ENCODE measurements at regions not wholly inside any gene's neighbourhood (a gene's known extent, or its start where the extent isn't known, plus 50 kb on each side); places are given as distances from the start of the nearest gene placed in this dataset.
"Not testable (repeated sequence)": the region's sequence is repeated elsewhere in the genome, so short reads cannot be mapped to it uniquely, and the experiment has no call there.

- DNase-seq (ENCODE audit: low read depth in 2 of 3, low spot score in 2 of 3), result no peak
Observed at GRCh38 chr22:25281675-25282345, 62.4 kb downstream of the CRYBB2 start.

GRCh38 chr22:25282346-25282670, 62.9 kb downstream of the CRYBB2 start:
- DNase-seq (ENCODE audit: low read depth in 2 of 3, low spot score in 2 of 3), result no peak

GRCh38 chr22:25282671-25283561, 63.5 kb downstream of the CRYBB2 start:
- no peak for DNase-seq (ENCODE audit: low read depth in 2 of 3, low spot score in 2 of 3)

GRCh38 chr22:25288481-25288880, 69.0 kb downstream of the CRYBB2 start:
- DNase-seq (ENCODE audit: low read depth in 2 of 3, low spot score in 2 of 3), result not testable (repeated sequence)

- not testable (repeated sequence) for DNase-seq (ENCODE audit: low read depth in 2 of 3, low spot score in 2 of 3)
Observed at GRCh38 chr22:25301912-25302311, 82.5 kb downstream of the CRYBB2 start.

GRCh38 chr22:25309586-25309985, 90.1 kb downstream of the CRYBB2 start:
- DNase-seq (ENCODE audit: low read depth in 2 of 3, low spot score in 2 of 3), result not testable (repeated sequence)

GRCh38 chr22:25311924-25312323, 92.5 kb downstream of the CRYBB2 start:
- DNase-seq (ENCODE audit: low read depth in 2 of 3, low spot score in 2 of 3), result not testable (repeated sequence)

GRCh38 chr22:25318081-25318823, 98.8 kb downstream of the CRYBB2 start:
- no peak for DNase-seq (ENCODE audit: low read depth in 2 of 3, low spot score in 2 of 3)

GRCh38 chr22:25327018-25327755, 107.7 kb downstream of the CRYBB2 start:
- no peak for DNase-seq (ENCODE audit: low read depth in 2 of 3, low spot score in 2 of 3)

GRCh38 chr22:25331050-25331449, 111.6 kb downstream of the CRYBB2 start:
- no peak for DNase-seq (ENCODE audit: low read depth in 2 of 3, low spot score in 2 of 3)

GRCh38 chr22:25331911-25332310, 112.5 kb downstream of the CRYBB2 start:
- not testable (repeated sequence) for DNase-seq (ENCODE audit: low read depth in 2 of 3, low spot score in 2 of 3)

- no peak for DNase-seq (ENCODE audit: low read depth in 2 of 3, low spot score in 2 of 3)
Observed at GRCh38 chr22:25332386-25332785, 112.9 kb downstream of the CRYBB2 start.

- peak in 2 of 3 experiments; percentile 14 to 58 for DNase-seq (ENCODE audit: low read depth in 2 of 3, low spot score in 2 of 3)
Observed at GRCh38 chr22:25334162-25334490, 114.7 kb downstream of the CRYBB2 start.

GRCh38 chr22:25334631-25335030, 115.2 kb downstream of the CRYBB2 start:
- DNase-seq (ENCODE audit: low read depth in 2 of 3, low spot score in 2 of 3), result not testable (repeated sequence)

GRCh38 chr22:25335276-25335675, 115.8 kb downstream of the CRYBB2 start:
- DNase-seq (ENCODE audit: low read depth in 2 of 3, low spot score in 2 of 3), result not testable (repeated sequence)

GRCh38 chr22:25340536-25340935, 121.1 kb downstream of the CRYBB2 start:
- DNase-seq (ENCODE audit: low read depth in 2 of 3, low spot score in 2 of 3), result not testable (repeated sequence)

GRCh38 chr22:25344366-25344765, 124.9 kb downstream of the CRYBB2 start:
- not testable (repeated sequence) for DNase-seq (ENCODE audit: low read depth in 2 of 3, low spot score in 2 of 3)

GRCh38 chr22:25346859-25347751, 127.7 kb downstream of the CRYBB2 start:
- DNase-seq (ENCODE audit: low read depth in 2 of 3, low spot score in 2 of 3), result no peak

- no peak for DNase-seq (ENCODE audit: low read depth in 2 of 3, low spot score in 2 of 3)
Observed at GRCh38 chr22:25347752-25348102, 128.3 kb downstream of the CRYBB2 start.

- DNase-seq (ENCODE audit: low read depth in 2 of 3, low spot score in 2 of 3), result no peak
Observed at GRCh38 chr22:25348391-25348790, 129.0 kb downstream of the CRYBB2 start.
